ENCODE measurements at regions not wholly inside any gene's neighbourhood (a gene's known extent, or its start where the extent isn't known, plus 50 kb on each side); places are given as distances from the start of the nearest gene placed in this dataset.

GRCh38 chr10:43913676-43914235 lies 265.1 kb upstream of the ZNF32 start:
- no peaks in the 10 kb centered on the region for H3K27me3 ChIP-seq (ENCODE audit: insufficient read depth)
- WGBS (ENCODE audit: low lambda C conversion rate): 31% methylated on average over 8 of the region's 8 CpGs
- no peaks in the 10 kb centered on the region; a peak in 1 of 4 replicates for H3K4me1 ChIP-seq (ENCODE audit: control insufficient read depth in 1 of 2, insufficient read depth in 2 of 2, low read depth in 1 of 2, low read length in 1 of 2)
- H3K9ac ChIP-seq: no peak overlapping the region
- ChIA-PET POLR2A (no interaction called here), CTCF (interaction anchor here (0.7 to 2.0 kb wide), 5 partner anchors 8 to 473 kb away, joined by 3 to 6 read pairs (median 3); no protein-coding TSS in a partner anchor)
- no peaks in the 10 kb centered on the region for H3F3A ChIP-seq (replicated peaks; ENCODE audit: insufficient read depth)
- no peaks in the 10 kb centered on the region for H4K20me1 ChIP-seq (ENCODE audit: insufficient read depth)
- H3K4me3 ChIP-seq (ENCODE audit: low read depth in 2 of 2, low read length in 1 of 2): no peak overlapping the region
- no peaks in the 10 kb centered on the region for H3K9me2 ChIP-seq
- H3K27ac ChIP-seq (ENCODE audit: low read depth in 2 of 2, low read length in 1 of 2): no peak overlapping the region
- H3K79me2 ChIP-seq (ENCODE audit: insufficient read depth): no peaks in the 10 kb centered on the region
- no peaks in the 10 kb centered on the region for H3K36me3 ChIP-seq (replicated peaks in 1 of 2; ENCODE audit: control insufficient read depth in 1 of 2, insufficient read depth in 2 of 2, low read length in 1 of 2)
- DNase-seq: no peak
- no peak overlapping the region for H2AFZ ChIP-seq (ENCODE audit: low read depth)
- no peaks in the 10 kb centered on the region for H3K9me3 ChIP-seq
- TF ChIP-seq RAD21 (IDR thresholded peaks at IDR 0.05; ENCODE audit: low read length) (no peak), FOSL2 (IDR thresholded peaks at IDR 0.05; ENCODE audit: borderline replicate concordance, low read depth) (no peak), RCOR1 (IDR thresholded peaks at IDR 0.05; ENCODE audit: low read length) (no peak), TEAD4 (IDR thresholded peaks at IDR 0.05; ENCODE audit: borderline replicate concordance, insufficient read depth) (no peak), IRF3 (IDR thresholded peaks at IDR 0.05; ENCODE audit: low read depth, low read length) (no peak), USF2 (IDR thresholded peaks at IDR 0.05; ENCODE audit: borderline replicate concordance, low read depth, low read length) (no peak), GATA2 (CRISPR knock-in tag; IDR thresholded peaks at IDR 0.05) (no peak), MEF2A (IDR thresholded peaks at IDR 0.05; ENCODE audit: borderline replicate concordance, low read depth) (no peak), FOXM1 (IDR thresholded peaks at IDR 0.05; ENCODE audit: low read depth) (no peak), TAF1 (IDR thresholded peaks at IDR 0.05; ENCODE audit: borderline replicate concordance, low read depth, low read length) (no peak), MXI1 (IDR thresholded peaks at IDR 0.05; ENCODE audit: low read depth, low read length) (no peak), CHD2 (IDR thresholded peaks at IDR 0.05; ENCODE audit: low read length, partially characterized antibody) (no peak), JUND (IDR thresholded peaks at IDR 0.05) (no peak), YY1 (IDR thresholded peaks at IDR 0.05; ENCODE audit: low read depth) (no peak), POLR2AphosphoS5 (IDR thresholded peaks at IDR 0.05; ENCODE audit: low read depth, low read length) (no peak), CTCF (IDR thresholded peaks at IDR 0.05) (no peak), GABPA (IDR thresholded peaks at IDR 0.05; ENCODE audit: low read depth) (no peak), NRF1 (IDR thresholded peaks at IDR 0.05; ENCODE audit: low read depth, low read length) (no peak), FOXJ3 (CRISPR knock-in tag; IDR thresholded peaks at IDR 0.05) (no peak)
- TF ChIP-seq, protein P1, sequence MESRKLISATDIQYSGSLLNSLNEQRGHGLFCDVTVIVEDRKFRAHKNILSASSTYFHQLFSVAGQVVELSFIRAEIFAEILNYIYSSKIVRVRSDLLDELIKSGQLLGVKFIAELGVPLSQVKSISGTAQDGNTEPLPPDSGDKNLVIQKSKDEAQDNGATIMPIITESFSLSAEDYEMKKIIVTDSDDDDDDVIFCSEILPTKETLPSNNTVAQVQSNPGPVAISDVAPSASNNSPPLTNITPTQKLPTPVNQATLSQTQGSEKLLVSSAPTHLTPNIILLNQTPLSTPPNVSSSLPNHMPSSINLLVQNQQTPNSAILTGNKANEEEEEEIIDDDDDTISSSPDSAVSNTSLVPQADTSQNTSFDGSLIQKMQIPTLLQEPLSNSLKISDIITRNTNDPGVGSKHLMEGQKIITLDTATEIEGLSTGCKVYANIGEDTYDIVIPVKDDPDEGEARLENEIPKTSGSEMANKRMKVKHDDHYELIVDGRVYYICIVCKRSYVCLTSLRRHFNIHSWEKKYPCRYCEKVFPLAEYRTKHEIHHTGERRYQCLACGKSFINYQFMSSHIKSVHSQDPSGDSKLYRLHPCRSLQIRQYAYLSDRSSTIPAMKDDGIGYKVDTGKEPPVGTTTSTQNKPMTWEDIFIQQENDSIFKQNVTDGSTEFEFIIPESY (IDR thresholded peaks at IDR 0.05; ENCODE audit: borderline replicate concordance, low read depth): no peak
- H3K4me2 ChIP-seq: no peak overlapping the region
